ENCODE measurements at regions not wholly inside any gene's neighbourhood (a gene's known extent, or its start where the extent isn't known, plus 50 kb on each side); places are given as distances from the start of the nearest gene placed in this dataset.

GRCh38 chr2:71834796-71835195, 312.9 kb downstream of the CYP26B1 start:
- TF ChIP-seq POLR2A (IDR thresholded peaks at IDR 0.05), result no peak
- no peak for TF ChIP-seq CTCF (IDR thresholded peaks at IDR 0.05)
